ENCODE measurements at regions not wholly inside any gene's neighbourhood (a gene's known extent, or its start where the extent isn't known, plus 50 kb on each side); places are given as distances from the start of the nearest gene placed in this dataset.

GRCh38 chr20:22465622-22466446 lies 118.5 kb downstream of the FOXA2 start:
- TF ChIP-seq RELA (CRISPR knock-in tag; IDR thresholded peaks at IDR 0.05; ENCODE audit: borderline replicate concordance) (no peak), CTCF (IDR thresholded peaks at IDR 0.05) (no peak), JUN (CRISPR knock-in tag; IDR thresholded peaks at IDR 0.05) (no peak), CREB1 (CRISPR knock-in tag; IDR thresholded peaks at IDR 0.05) (no peak), E2F1 (CRISPR knock-in tag; IDR thresholded peaks at IDR 0.05) (no peak), FOXP4 (CRISPR knock-in tag; IDR thresholded peaks at IDR 0.05) (no peak), TEAD4 (CRISPR knock-in tag; IDR thresholded peaks at IDR 0.05) (no peak), ARID4B (CRISPR knock-in tag; IDR thresholded peaks at IDR 0.05; ENCODE audit: borderline replicate concordance) (no peak), CBFB (CRISPR knock-in tag; IDR thresholded peaks at IDR 0.05; ENCODE audit: low read depth) (no peak), FOXK1 (CRISPR knock-in tag; IDR thresholded peaks at IDR 0.05) (no peak), IRF1 (CRISPR knock-in tag; IDR thresholded peaks at IDR 0.05) (no peak), ZNF219 (CRISPR knock-in tag; IDR thresholded peaks at IDR 0.05; ENCODE audit: borderline replicate concordance) (no peak), USF2 (CRISPR knock-in tag; IDR thresholded peaks at IDR 0.05) (no peak), ZNF281 (CRISPR knock-in tag; IDR thresholded peaks at IDR 0.05) (no peak)
